ENCODE measurements at regions not wholly inside any gene's neighbourhood (a gene's known extent, or its start where the extent isn't known, plus 50 kb on each side); places are given as distances from the start of the nearest gene placed in this dataset.

- H3K4me3 ChIP-seq (ENCODE audit: insufficient read depth, low read depth, low read length) = no peak overlapping the region
- H3K27me3 ChIP-seq (ENCODE audit: control insufficient read depth, insufficient read depth, low read length) = no peaks in the 10 kb centered on the region
- DNase-seq = no peak
- no peaks in the 10 kb centered on the region for H3K36me3 ChIP-seq (replicated peaks; ENCODE audit: control insufficient read depth, insufficient read depth, low read length)
Observed at GRCh38 chr1:99573431-99574217, 72.3 kb upstream of the PALMD start.

DNA sequence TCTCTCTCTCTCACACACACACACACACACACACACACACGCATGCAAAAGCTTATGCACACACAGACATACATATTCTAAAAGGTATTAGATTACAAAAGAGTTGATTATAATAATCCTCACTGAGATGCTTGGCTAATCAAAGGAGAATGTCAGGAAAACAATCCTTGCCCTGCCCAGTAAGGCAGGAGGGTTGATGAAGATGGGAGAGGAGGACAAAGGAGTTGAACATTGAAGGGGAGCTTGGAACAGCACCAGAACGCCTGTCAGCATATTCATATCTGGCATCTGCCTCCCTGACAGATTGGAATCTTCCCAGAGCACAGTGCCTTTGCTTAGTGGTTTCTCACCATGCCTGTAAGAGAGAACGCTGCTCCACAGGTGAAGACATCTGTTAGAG is 68.6 kb upstream of the PALMD start:
- H3K36me3 ChIP-seq (replicated peaks; ENCODE audit: control insufficient read depth, insufficient read depth, low read length) = no peaks in the 10 kb centered on the region
- DNase-seq = no peak
- no peaks in the 10 kb centered on the region for H3K27me3 ChIP-seq (ENCODE audit: control insufficient read depth, insufficient read depth, low read length)
- no peak overlapping the region for H3K4me3 ChIP-seq (ENCODE audit: insufficient read depth, low read depth, low read length)

DNA sequence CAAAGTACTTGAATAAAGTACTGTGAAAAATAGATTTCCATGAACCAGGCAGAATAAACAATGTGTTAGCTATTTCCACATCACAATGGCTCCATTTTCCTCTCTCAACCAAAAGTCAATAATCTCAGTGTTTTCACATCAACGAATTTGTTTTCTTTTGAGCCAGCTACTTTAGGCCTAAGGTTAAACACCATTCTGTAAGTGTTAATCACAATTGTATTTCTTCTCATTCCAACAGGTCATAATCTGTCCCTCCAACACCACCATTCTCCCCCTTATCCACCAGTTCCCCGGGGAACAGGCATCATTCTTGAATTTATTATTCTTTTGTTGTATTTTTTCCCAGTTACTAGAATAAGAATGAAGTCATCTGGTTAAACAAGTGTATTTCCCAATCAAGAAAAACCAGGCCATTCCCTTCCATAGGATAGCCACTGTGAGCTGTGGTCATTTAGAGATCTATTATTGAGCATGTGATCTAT is 66.2 kb upstream of the PALMD start:
- H3K36me3 ChIP-seq (replicated peaks; ENCODE audit: control insufficient read depth, insufficient read depth, low read length) = no peaks in the 10 kb centered on the region
- H3K4me3 ChIP-seq (ENCODE audit: insufficient read depth, low read depth, low read length) = no peak overlapping the region
- H3K27me3 ChIP-seq (ENCODE audit: control insufficient read depth, insufficient read depth, low read length) = no peaks in the 10 kb centered on the region
- no peak for DNase-seq

DNA sequence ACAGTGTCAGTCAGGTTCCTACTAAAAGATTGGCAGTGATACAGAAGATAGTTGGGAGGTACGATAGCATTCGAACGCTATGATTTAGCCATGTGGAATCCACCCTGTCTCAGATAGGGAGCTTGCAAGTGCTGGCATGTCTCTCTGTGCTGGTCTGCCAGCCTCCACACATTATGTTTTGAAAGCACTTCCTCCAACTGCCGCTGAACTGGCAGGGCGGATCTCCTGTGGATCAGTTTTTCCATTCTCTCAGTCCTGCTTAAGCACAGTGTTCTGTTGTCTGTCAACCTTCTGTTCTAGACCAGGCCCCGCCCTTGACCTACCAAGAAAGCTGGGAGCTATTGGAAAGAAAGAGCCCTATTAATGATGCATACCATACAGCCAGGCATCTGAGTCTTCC is 65.5 kb upstream of the PALMD start:
- Histone ChIP-seq H3K27me3 (ENCODE audit: control insufficient read depth, insufficient read depth, low read length) (no peaks in the 10 kb centered on the region), H3K4me3 (ENCODE audit: insufficient read depth, low read depth, low read length) (no peak overlapping the region)
- no peak for DNase-seq

DNA sequence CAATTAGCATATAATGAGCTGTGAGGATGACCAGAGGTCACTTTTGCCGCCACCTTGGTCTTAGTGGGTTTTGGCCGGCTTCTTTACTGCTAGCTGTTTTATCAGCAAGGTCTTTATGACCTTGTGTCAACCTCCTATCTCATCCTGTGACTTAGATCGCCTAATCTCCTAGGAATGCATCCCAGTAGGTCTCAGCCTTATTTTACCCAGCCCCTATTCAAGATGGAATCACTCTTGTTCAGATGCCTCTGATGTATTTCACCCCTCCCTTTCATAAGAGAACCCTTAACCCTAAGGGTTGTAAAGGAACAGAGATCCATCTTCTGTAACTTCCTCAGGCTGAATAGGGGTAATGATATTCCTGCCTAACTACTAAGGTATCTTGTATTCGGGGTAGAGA is 58.9 kb upstream of the PALMD start:
- DNase-seq = no peak
- Histone ChIP-seq H3K27me3 (ENCODE audit: control insufficient read depth, insufficient read depth, low read length) (no peaks in the 10 kb centered on the region), H3K36me3 (replicated peaks; ENCODE audit: control insufficient read depth, insufficient read depth, low read length) (no peaks in the 10 kb centered on the region), H3K4me3 (ENCODE audit: insufficient read depth, low read depth, low read length) (no peak overlapping the region)

More for the DNA sequence above, 65.5 kb upstream of the PALMD start:
- no peaks in the 10 kb centered on the region for H3K36me3 ChIP-seq (replicated peaks; ENCODE audit: control insufficient read depth, insufficient read depth, low read length)

DNA sequence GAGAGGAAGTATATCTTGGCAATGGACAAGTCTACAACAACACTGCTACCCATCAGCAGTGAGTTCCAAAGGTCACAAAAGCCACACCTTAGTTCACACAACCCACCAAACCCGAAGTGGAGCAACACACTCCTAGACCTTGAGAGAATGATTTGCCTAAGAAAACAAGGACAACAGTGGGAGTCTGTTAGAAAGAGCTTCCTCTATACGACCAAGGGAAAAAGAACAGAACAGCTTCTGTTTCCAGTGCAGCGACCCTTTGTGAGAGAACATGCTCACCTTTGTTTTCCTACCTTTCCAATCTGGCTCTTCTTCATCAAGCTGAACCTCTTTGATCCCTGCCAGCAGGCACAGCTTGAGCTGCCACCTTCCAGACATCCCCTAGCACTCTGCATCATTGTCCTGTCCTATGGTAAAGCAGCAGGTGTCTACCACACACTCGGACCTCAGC is 56.7 kb upstream of the PALMD start:
- H3K27me3 ChIP-seq (ENCODE audit: control insufficient read depth, insufficient read depth, low read length) = no peaks in the 10 kb centered on the region
- H3K4me3 ChIP-seq (ENCODE audit: insufficient read depth, low read depth, low read length) = no peak overlapping the region
- DNase-seq = no peak
- no peaks in the 10 kb centered on the region for H3K36me3 ChIP-seq (replicated peaks; ENCODE audit: control insufficient read depth, insufficient read depth, low read length)

DNA sequence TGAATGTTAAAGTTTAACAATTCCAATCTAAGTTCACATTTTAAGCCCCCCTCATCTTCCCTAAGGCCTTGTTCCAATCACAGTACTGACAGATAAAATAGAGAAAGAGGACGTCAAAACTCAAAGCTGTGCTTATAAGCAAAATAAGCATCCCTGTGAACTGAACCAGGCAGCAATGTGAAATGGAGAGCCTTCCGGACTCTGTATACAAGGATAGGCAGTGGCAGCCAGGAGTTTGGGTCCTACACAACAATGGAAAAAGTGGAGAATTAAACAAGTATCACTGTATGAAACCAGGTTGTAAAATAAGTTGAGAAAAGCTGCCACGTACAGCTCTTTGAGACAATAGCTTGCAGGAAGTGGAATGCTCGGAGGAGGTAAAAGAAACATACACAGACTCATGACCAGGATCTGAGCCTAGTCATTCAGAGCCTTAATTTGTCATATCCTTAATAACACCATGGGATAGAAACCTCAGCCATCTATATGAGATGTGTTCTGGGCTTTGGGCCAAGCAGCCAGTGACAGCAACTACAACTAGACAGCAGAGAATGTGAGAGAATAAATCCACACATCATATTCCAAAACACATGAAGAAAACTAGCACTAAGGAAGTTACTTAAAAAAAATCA is 55.2 kb upstream of the PALMD start:
- no peaks in the 10 kb centered on the region for H3K27me3 ChIP-seq (ENCODE audit: control insufficient read depth, insufficient read depth, low read length)
- no peaks in the 10 kb centered on the region for H3K36me3 ChIP-seq (replicated peaks; ENCODE audit: control insufficient read depth, insufficient read depth, low read length)
- DNase-seq = no peak
- no peak overlapping the region for H3K4me3 ChIP-seq (ENCODE audit: insufficient read depth, low read depth, low read length)

DNA sequence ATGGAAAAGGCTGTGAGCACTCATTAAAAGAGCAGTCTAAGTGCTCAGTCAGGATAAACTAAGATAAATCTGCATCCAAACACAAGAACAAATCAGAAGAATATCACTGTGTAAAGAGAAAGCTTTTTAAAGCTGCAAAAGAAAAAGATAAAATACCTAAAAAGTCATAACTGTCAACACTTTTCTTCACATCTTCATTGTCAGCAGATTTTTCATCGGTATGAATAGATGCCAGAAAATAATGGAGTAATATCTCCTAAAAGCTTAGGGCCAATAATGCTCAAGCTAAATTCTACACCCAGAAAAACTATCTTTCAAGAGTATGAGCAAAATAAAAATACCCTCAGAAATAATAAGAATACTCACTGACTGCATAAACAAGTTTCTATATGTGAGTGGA is 54.0 kb upstream of the PALMD start:
- no peak overlapping the region for H3K4me3 ChIP-seq (ENCODE audit: insufficient read depth, low read depth, low read length)
- no peak for DNase-seq
- H3K36me3 ChIP-seq (replicated peaks; ENCODE audit: control insufficient read depth, insufficient read depth, low read length) = no peaks in the 10 kb centered on the region
- no peaks in the 10 kb centered on the region for H3K27me3 ChIP-seq (ENCODE audit: control insufficient read depth, insufficient read depth, low read length)

DNA sequence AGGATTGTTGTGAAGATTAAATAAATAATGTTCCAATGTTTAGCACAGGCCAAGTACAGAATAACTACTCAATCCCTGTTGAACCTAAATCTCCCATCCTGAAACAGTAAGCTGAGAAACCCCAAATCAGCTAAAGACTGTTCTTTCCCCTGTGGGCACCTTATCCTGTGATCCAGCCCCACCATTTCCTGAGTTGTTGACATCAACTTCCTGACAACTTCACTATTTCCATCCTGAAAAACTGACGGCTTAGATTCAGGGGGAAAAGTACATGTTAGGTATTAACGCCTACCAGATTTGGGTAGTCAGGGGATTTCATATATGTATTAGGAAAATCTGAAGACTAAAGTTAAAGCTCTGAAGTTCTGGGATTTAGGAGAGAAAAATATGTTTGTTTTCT is 51.7 kb upstream of the PALMD start:
- no peaks in the 10 kb centered on the region for H3K27me3 ChIP-seq (ENCODE audit: control insufficient read depth, insufficient read depth, low read length)
- DNase-seq = no peak
- H3K4me3 ChIP-seq (ENCODE audit: insufficient read depth, low read depth, low read length) = no peak overlapping the region
- H3K36me3 ChIP-seq (replicated peaks; ENCODE audit: control insufficient read depth, insufficient read depth, low read length) = no peaks in the 10 kb centered on the region

GRCh38 chr1:99595041-99595440 is 50.9 kb upstream of the PALMD start:
- DNase-seq = no peak
- no peaks in the 10 kb centered on the region for H3K27me3 ChIP-seq (ENCODE audit: control insufficient read depth, insufficient read depth, low read length)
- H3K4me3 ChIP-seq (ENCODE audit: insufficient read depth, low read depth, low read length) = no peak overlapping the region
- H3K36me3 ChIP-seq (replicated peaks; ENCODE audit: control insufficient read depth, insufficient read depth, low read length) = no peaks in the 10 kb centered on the region

DNA sequence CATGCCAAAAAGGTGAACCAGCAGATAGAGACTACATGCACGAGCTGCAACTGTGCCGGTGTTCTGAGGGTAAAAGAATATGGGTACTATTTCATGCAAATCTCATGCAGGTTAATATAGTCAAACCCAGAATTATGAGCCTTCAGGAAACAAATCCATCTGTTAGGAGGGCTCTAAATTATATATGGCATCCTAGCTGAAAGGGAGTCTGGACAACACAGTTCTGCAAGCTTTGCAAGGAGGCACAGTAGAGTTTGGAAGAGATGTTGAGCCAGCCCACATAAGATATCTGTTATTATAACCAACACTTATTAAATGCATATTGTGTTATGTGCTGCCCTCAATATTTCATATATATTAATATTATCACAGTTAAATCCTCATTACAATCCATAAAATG is 50.5 kb upstream of the PALMD start:
- H3K36me3 ChIP-seq (replicated peaks; ENCODE audit: control insufficient read depth, insufficient read depth, low read length) = no peaks in the 10 kb centered on the region
- H3K4me3 ChIP-seq (ENCODE audit: insufficient read depth, low read depth, low read length) = no peak overlapping the region
- no peak for DNase-seq
- H3K27me3 ChIP-seq (ENCODE audit: control insufficient read depth, insufficient read depth, low read length) = no peaks in the 10 kb centered on the region

Measured in H7 (cell line).